DND-41 (cell line): ENCODE measurements at regions not wholly inside any gene's neighbourhood (a gene's known extent, or its start where the extent isn't known, plus 50 kb on each side); places are given as distances from the start of the nearest gene placed in this dataset.

ENCODE experiments used
- ATAC-seq: fragments of 200-7000 bp; cut with Tn5 transposase; 3 replicates; pipeline ENCODE4 v1.9.1; 2021; ENCODE audit warnings: low read depth; ENCODE audit not compliant: insufficient read depth
- DNase-seq: peaks from one replicate; pipeline ENCODE4 v3.0.0-alpha.2; 2020
- H2AFZ ChIP-seq: 2 replicates; pipeline ENCODE4 v1.6.0; 2012; ENCODE audit warnings: low read depth, low read length
- H3K27ac ChIP-seq: 2 replicates; pipeline ENCODE4 v1.5.1; 2012; ENCODE audit warnings: low read length, inconsistent platforms
- H3K27me3 ChIP-seq: fragments of 200-600 bp; sonication (generic); 2 replicates; pipeline ENCODE4 v1.6.0; 2012; ENCODE audit warnings: low read length, mild to moderate bottlenecking, inconsistent platforms; ENCODE audit not compliant: insufficient read depth, poor library complexity
- H3K36me3 ChIP-seq: 2 replicates; pipeline ENCODE4 v1.5.1; 2012; ENCODE audit warnings: low read length, inconsistent platforms; ENCODE audit not compliant: insufficient read depth
- H3K4me1 ChIP-seq: 2 replicates; pipeline ENCODE4 v1.5.1; 2012; ENCODE audit warnings: mild to moderate bottlenecking, low read length; ENCODE audit not compliant: insufficient read depth
- H3K4me2 ChIP-seq: 2 replicates; pipeline ENCODE4 v1.6.0; 2012; ENCODE audit warnings: mild to moderate bottlenecking, moderate library complexity, low read length, inconsistent platforms; ENCODE audit not compliant: insufficient read depth
- H3K4me3 ChIP-seq, 2 experiments: fragments of 200-600 bp in 1 of 2; shearing (Covaris generic) in 1 of 2; 2 replicates each; pipeline ENCODE4 v1.5.1; 2012 to 2016; ENCODE audit warnings: inconsistent platforms in 2 of 2, low read length in 2 of 2, mild to moderate bottlenecking in 2 of 2, low read depth in 1 of 2, moderate library complexity in 1 of 2
- H3K79me2 ChIP-seq: 2 replicates; pipeline ENCODE4 v1.6.0; 2012; ENCODE audit warnings: low read length, inconsistent platforms; ENCODE audit not compliant: insufficient read depth
- H3K9ac ChIP-seq: 2 replicates; pipeline ENCODE4 v1.6.0; 2012; ENCODE audit warnings: low read depth, mild to moderate bottlenecking, inconsistent platforms, low read length, moderate library complexity
- H3K9me3 ChIP-seq: 2 replicates; pipeline ENCODE4 v1.5.1; 2012; ENCODE audit warnings: low read length, moderate library complexity, mild to moderate bottlenecking, inconsistent platforms; ENCODE audit not compliant: insufficient read depth, severe bottlenecking
- H4K20me1 ChIP-seq: 2 replicates; pipeline ENCODE4 v1.6.0; 2012; ENCODE audit warnings: low read length; ENCODE audit not compliant: insufficient read depth
- CTCF ChIP-seq: IDR thresholded peaks from 2 replicates; pipeline ENCODE4 v1.5.1; 2012; ENCODE audit warnings: borderline replicate concordance, low read length, moderate library complexity, mild to moderate bottlenecking; ENCODE audit not compliant: poor library complexity, severe bottlenecking; ENCODE audit errors: extremely low read depth
- EZH2 ChIP-seq: IDR thresholded peaks from 3 replicates; pipeline ENCODE4 v1.6.1; 2012; ENCODE audit warnings: borderline replicate concordance, low read depth, mild to moderate bottlenecking, moderate library complexity, low read length, inconsistent platforms; ENCODE audit not compliant: severe bottlenecking

DNA sequence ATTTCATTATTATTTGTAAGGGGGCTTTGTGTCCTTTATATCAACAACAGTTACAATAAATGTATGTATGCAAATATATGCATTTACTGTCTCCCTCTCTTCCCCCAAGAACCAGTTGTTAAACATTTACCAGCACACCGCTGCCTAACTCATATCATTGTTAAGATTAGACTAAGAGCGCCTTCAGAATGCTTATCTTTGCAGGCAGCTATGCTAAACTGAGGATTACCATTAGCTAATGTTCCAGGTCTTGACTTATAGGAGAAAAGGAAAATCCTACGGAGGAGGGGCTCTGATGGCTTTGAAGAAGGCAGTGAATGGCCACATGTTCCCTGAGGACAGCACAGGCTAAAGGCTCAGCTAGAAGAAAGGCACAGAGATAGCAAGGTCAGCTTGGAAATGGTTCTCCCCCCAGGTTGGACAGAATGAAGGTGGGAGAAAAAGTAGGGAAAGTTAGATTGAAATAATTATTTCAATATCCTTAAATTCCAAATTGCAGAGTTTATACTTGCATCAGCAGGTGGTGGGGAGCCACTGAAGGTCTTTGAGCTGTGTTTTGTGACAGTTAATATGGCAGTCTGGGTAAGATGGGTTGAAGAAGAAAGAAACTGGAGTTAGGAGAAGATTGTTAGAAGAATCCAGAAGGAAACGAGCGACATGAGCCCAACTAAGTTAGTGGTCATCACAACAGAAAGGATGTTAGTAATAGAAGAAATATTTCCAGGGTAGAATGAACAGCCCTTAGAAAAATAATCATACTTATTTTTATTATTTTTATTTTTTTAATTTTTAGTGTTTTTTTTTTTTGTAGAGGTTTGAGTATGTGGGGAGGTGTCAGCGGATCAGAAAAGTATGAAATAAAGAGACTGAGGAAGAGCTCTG is 87.0 kb upstream of the MAF start:
- Histone ChIP-seq H3K27me3 (no peaks in the 10 kb centered on the region), H4K20me1 (no peaks in the 10 kb centered on the region), H2AFZ (no peak overlapping the region), H3K4me2 (no peak overlapping the region), H3K36me3 (no peaks in the 10 kb centered on the region), H3K27ac (no peak overlapping the region), H3K4me3 (no peak overlapping the region), H3K9me3 (no peaks in the 10 kb centered on the region), H3K79me2 (no peaks in the 10 kb centered on the region), H3K4me1 (no peaks in the 10 kb centered on the region), H3K9ac (no peak overlapping the region)
- no peak for ATAC-seq
- TF ChIP-seq CTCF, result no peak
- TF ChIP-seq EZH2, result no peak
- no peak for DNase-seq

- Histone ChIP-seq H3K4me1 (no peaks in the 10 kb centered on the region), H3K79me2 (no peaks in the 10 kb centered on the region), H3K4me3 (no peak overlapping the region), H2AFZ (no peak overlapping the region), H3K4me2 (no peak overlapping the region), H3K9ac (no peak overlapping the region), H3K27me3 (no peaks in the 10 kb centered on the region), H3K36me3 (no peaks in the 10 kb centered on the region), H4K20me1 (no peaks in the 10 kb centered on the region), H3K9me3 (no peaks in the 10 kb centered on the region), H3K27ac (no peak overlapping the region)
- no peak for DNase-seq
- ATAC-seq, result no peak
- no peak for TF ChIP-seq EZH2
- TF ChIP-seq CTCF, result no peak
Observed at GRCh38 chr16:79685871-79686270, 85.3 kb upstream of the MAF start.

DNA sequence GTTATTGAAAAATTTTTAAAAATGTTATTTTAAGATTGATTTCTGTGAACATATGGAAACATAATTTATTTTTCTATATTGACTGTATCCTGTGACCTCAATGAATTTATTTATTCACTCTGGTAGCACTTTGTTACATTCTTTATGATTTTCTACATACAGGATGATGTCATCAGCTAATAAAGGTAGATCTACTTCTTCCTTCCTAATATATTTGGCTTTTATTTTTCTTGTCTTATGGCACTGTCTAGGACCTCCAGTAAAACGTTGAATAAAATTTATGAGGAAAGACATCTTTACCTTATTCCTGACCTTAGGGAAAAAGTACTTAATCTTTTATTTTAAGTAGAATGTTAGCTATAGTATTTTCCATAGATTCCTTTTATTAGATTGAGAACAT is 78.8 kb upstream of the MAF start:
- TF ChIP-seq EZH2 (no peak), CTCF (no peak)
- H3K9ac ChIP-seq, result no peak overlapping the region
- H3K9me3 ChIP-seq, result no peaks in the 10 kb centered on the region
- ATAC-seq (no peak), DNase-seq (no peak)
- no peak overlapping the region for H2AFZ ChIP-seq
- H3K27me3 ChIP-seq, result no peaks in the 10 kb centered on the region
- no peaks in the 10 kb centered on the region for H3K4me1 ChIP-seq
- H3K4me2 ChIP-seq, result no peak overlapping the region
- H3K79me2 ChIP-seq, result no peaks in the 10 kb centered on the region
- no peak overlapping the region for H3K27ac ChIP-seq
- H4K20me1 ChIP-seq, result no peaks in the 10 kb centered on the region
- H3K36me3 ChIP-seq, result no peaks in the 10 kb centered on the region
- no peak overlapping the region for H3K4me3 ChIP-seq
